ENCODE measurements at regions not wholly inside any gene's neighbourhood (a gene's known extent, or its start where the extent isn't known, plus 50 kb on each side); places are given as distances from the start of the nearest gene placed in this dataset.

DNA sequence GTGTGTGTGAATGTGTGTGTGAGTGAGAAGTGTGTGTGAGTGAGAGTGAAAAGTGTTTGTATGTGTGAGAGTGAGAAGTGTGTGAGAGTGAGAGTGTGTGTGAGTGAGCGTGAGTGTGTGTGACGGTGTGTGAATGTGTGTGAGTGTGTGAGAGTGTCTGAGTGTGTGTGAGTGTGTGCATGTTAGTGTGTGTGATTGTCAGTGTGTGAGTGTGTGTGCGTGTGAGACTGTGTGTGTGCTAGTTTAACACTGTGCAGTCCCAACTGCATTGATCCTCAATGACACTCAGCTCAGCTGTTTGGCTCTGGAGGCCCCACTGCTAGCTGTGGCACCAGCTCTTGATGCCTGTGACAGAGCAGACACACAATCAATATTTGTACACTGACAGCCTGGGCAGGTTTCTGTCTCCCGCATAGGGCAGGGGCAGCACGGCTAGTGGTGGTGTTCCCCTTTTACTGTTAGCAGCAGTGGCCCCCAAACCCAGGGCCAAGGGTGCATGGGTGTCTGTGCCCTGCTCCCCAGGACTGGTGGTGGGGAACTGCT is 135.0 kb downstream of the INHBB start:
- no peaks in the 10 kb centered on the region for H3K9me3 ChIP-seq
- H3K27me3 ChIP-seq: no peaks in the 10 kb centered on the region
- H3K27ac ChIP-seq: no peak overlapping the region
- no peaks in the 10 kb centered on the region for H3K4me1 ChIP-seq (ENCODE audit: control insufficient read depth in 1 of 2, insufficient read depth in 1 of 2, low read depth in 1 of 2, low read length in 1 of 2)
- TF ChIP-seq, protein P1, sequence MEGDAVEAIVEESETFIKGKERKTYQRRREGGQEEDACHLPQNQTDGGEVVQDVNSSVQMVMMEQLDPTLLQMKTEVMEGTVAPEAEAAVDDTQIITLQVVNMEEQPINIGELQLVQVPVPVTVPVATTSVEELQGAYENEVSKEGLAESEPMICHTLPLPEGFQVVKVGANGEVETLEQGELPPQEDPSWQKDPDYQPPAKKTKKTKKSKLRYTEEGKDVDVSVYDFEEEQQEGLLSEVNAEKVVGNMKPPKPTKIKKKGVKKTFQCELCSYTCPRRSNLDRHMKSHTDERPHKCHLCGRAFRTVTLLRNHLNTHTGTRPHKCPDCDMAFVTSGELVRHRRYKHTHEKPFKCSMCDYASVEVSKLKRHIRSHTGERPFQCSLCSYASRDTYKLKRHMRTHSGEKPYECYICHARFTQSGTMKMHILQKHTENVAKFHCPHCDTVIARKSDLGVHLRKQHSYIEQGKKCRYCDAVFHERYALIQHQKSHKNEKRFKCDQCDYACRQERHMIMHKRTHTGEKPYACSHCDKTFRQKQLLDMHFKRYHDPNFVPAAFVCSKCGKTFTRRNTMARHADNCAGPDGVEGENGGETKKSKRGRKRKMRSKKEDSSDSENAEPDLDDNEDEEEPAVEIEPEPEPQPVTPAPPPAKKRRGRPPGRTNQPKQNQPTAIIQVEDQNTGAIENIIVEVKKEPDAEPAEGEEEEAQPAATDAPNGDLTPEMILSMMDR (IDR thresholded peaks at IDR 0.05): no peak
- H3K36me3 ChIP-seq: no peaks in the 10 kb centered on the region
- H3K4me3 ChIP-seq (ENCODE audit: low read depth in 1 of 2, low read length in 1 of 2): no peak overlapping the region

DNA sequence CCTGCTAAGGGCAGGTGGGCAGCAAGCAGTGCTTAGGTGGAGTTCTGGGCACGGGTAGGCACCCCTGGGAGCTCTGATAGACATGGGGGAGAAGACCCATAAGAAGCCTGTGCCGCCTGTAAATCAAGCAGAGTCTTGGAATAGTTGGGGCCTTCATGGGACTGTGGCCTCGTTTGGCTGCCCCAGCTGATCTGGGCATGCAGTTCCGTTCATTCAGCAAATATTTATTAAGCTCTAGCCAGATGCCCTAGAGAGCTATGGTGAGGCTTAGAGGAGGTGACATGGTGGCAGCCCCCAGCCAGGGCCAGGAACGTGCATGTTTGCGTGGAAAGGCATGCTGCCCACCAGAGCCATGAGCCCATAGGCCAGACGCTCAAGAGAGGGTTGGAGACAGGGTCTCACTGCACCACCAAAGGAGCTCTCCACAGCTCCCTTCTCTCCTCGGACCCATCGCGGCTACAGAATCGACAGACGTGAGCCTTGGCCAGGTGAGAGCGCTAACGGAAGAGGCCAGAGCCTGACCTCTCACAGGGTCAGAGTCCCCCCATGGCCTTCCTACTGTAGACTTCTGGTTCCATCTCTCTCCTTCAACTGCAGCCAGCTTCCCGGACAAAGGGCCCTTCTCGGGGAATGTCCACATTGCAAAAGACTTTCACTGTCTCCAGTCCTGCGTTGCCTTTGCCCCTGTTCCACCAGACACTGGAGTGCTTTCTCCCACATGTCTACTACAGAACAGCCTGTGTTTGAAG is 135.7 kb downstream of the INHBB start:
- no peak overlapping the region for H3K4me3 ChIP-seq (ENCODE audit: low read depth in 1 of 2, low read length in 1 of 2)
- TF ChIP-seq, protein P1 (IDR thresholded peaks at IDR 0.05): no peak
- H3K27ac ChIP-seq: no peak overlapping the region
- H3K9me3 ChIP-seq: no peaks in the 10 kb centered on the region
- no peaks in the 10 kb centered on the region for H3K36me3 ChIP-seq
- no peaks in the 10 kb centered on the region for H3K27me3 ChIP-seq
- no peaks in the 10 kb centered on the region for H3K4me1 ChIP-seq (ENCODE audit: control insufficient read depth in 1 of 2, insufficient read depth in 1 of 2, low read depth in 1 of 2, low read length in 1 of 2)

DNA sequence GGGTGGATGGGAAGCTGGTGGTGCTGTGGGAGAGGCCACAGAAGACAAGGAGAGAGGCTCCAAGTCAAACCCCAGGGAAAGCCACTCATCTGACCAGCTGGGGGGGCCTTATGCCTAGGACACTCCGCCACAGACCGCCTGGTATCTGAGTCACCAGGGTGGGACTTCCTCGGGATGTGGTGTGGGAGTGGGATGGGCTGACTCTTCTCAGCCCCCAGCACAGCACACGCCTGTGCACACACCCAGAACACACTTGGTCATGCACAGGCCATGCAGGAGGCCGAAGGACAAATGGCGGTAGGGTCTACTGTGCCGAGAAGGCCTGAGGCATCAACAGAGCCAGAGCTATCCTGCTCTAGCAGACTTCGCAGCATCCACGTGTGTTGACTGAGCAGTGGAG is 136.4 kb downstream of the INHBB start:
- Histone ChIP-seq H3K4me3 (ENCODE audit: low read depth in 1 of 2, low read length in 1 of 2) (no peak overlapping the region), H3K4me1 (ENCODE audit: control insufficient read depth in 1 of 2, insufficient read depth in 1 of 2, low read depth in 1 of 2, low read length in 1 of 2) (no peaks in the 10 kb centered on the region), H3K27me3 (no peaks in the 10 kb centered on the region), H3K9me3 (no peaks in the 10 kb centered on the region), H3K27ac (no peak overlapping the region), H3K36me3 (no peaks in the 10 kb centered on the region)
- TF ChIP-seq, protein P1 (IDR thresholded peaks at IDR 0.05): no peak

DNA sequence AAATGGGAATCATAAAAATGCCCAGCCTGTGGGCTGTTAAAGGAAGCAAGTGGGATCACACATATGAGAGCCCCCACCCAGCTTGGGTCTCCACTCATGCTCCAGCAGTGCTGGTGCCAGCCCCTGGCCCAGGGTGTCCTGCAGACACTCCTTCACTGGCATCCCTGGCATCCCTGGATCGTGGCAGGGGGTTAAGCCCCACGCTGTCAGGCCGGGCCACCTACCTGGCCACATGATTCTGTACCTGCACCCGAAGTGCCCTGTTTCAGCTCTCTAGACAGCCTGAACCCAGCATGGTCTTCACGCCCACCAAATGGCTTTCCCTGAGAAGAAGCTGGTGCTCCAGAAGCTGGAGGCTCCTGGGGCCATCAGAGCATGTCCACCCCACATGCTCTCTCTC is 137.4 kb downstream of the INHBB start:
- TF ChIP-seq, protein P1 (IDR thresholded peaks at IDR 0.05): no peak
- no peak overlapping the region for H3K4me3 ChIP-seq (ENCODE audit: low read depth in 1 of 2, low read length in 1 of 2)
- no peaks in the 10 kb centered on the region for H3K4me1 ChIP-seq (ENCODE audit: control insufficient read depth in 1 of 2, insufficient read depth in 1 of 2, low read depth in 1 of 2, low read length in 1 of 2)
- H3K27ac ChIP-seq: no peak overlapping the region
- no peaks in the 10 kb centered on the region for H3K27me3 ChIP-seq
- no peaks in the 10 kb centered on the region for H3K36me3 ChIP-seq
- H3K9me3 ChIP-seq: no peaks in the 10 kb centered on the region

DNA sequence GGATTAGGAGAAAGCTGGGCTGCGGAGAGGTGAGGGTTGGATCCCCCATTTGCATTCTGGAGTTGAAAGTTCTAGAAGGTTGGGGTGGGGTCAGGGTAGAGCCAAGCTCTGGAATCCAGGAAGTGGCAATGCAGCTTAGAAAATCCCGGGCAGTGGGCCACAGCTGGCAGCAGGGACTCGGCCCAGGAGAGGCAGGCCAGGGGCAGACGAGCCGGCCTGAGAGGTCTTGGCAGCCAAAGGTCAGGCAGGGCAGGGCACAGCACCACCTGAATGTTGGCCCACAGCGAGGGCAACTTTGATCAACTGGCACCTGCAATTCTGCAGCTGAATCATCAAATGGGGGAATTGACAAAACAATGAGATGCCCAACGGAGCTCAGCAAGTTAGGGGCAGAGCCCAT is 139.2 kb downstream of the INHBB start:
- TF ChIP-seq, protein P1 (IDR thresholded peaks at IDR 0.05): no peak
- H3K27me3 ChIP-seq: no peaks in the 10 kb centered on the region
- H3K4me3 ChIP-seq (ENCODE audit: low read depth in 1 of 2, low read length in 1 of 2): no peak overlapping the region

More for the DNA sequence above, 139.2 kb downstream of the INHBB start:
- H3K9me3 ChIP-seq: no peaks in the 10 kb centered on the region
- no peak overlapping the region for H3K27ac ChIP-seq
- no peaks in the 10 kb centered on the region for H3K36me3 ChIP-seq
- H3K4me1 ChIP-seq (ENCODE audit: control insufficient read depth in 1 of 2, insufficient read depth in 1 of 2, low read depth in 1 of 2, low read length in 1 of 2): no peaks in the 10 kb centered on the region

Data from neutrophil (primary cell).